ENCODE measurements at regions not wholly inside any gene's neighbourhood (a gene's known extent, or its start where the extent isn't known, plus 50 kb on each side); places are given as distances from the start of the nearest gene placed in this dataset.

GRCh38 chr12:115712676-115713075, 564.8 kb downstream of the MED13L start:
- no peak overlapping the region for H3K4me3 ChIP-seq (ENCODE audit: low read depth, low read length)

DNA sequence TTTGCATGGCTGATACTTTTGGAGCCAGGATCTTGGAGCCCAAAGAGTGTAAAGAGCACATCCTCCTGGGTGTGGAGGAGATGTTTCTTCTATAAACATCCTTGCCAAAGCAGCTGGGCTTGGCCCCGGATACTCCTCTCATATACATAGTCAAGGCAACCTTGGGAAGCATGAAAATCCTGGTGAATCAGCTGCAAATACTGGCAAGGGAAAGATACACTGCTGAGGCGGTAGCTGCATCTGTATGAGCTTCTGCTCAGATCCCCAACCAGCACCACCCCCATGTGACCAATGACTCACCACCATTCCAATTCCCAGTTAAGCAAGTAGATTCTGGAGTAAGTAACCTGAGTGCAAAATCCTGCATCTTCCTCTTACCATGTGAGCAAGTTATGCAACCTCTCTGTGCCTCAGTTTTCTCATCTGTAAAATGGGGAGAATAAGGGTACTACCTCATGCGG, 567.4 kb downstream of the MED13L start:
- no peak overlapping the region for H3K4me3 ChIP-seq (ENCODE audit: low read depth, low read length)

DNA sequence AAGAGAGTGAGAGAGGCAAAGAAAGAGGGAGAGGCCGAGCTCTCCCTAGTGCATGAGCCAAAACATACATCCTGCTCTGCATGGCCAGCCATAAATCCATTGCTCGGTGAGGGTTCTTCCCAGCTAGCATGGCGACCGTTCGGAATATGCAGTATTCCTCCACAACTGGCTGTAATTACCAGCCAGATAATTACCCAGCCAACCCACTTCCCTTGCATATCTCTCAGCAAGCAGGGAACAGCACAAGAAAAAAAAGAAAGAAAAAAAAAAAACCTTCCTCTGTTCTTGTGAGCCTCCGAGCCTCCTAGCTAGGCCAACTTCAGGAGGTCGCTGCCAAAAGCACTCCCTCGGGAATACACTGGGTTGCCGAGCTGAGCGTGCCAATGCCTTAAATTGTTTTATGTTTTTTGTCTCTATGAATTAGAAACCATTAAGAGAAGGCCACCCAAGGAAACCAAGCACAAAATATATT, 567.9 kb downstream of the MED13L start:
- H3K4me3 ChIP-seq (ENCODE audit: low read depth, low read length) = no peak overlapping the region

- H3K4me3 ChIP-seq (ENCODE audit: low read depth, low read length) = no peak overlapping the region
Measured at GRCh38 chr12:115708801-115709200, 568.7 kb downstream of the MED13L start.

DNA sequence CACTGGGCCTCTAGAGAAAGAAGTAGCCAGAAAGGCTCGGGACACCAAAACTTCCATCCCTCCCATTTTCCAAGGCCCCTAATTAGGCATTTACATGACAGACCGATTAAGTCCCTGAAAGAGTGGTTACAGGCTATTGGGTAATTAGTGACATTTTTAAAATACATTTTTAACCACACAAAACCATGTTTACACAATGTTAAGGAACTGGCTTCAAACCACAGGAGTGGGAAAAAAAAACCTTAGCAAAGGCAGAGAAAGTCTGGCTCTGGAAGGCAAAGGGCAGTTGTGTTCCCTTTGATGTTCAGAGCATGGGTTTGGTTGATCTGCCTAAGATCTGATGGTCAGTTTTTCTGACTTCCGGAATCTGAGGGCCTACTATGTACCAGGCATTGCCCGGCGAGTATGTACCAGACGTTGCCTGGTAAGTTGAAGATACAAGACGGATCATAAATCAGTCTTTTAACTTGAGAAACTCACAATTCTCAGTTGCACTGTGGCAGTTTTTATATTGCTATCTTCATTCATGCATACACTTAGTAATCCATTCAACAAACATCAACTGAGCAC, 576.5 kb downstream of the MED13L start:
- no peak overlapping the region for H3K4me3 ChIP-seq (ENCODE audit: low read depth, low read length)

DNA sequence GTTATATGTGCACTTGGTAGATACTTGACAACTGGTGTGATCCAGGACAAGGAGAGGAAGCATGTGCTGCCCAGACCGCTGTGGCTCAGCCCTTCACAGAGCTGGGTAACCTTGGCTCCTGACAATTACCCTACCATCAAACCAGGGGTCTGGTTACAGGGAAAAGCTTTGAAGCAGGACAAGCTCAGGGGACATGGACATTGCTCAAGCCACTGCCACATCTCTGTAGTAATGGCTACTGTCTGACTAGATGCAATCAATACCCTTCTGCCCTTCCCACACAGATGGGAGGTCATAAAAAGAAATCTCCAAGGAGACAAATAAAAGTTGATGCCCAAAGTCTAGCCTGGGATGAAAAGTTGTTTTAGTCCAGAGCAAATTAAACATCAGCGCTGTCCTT, 577.4 kb downstream of the MED13L start:
- H3K4me3 ChIP-seq (ENCODE audit: low read depth, low read length) = no peak overlapping the region

DNA sequence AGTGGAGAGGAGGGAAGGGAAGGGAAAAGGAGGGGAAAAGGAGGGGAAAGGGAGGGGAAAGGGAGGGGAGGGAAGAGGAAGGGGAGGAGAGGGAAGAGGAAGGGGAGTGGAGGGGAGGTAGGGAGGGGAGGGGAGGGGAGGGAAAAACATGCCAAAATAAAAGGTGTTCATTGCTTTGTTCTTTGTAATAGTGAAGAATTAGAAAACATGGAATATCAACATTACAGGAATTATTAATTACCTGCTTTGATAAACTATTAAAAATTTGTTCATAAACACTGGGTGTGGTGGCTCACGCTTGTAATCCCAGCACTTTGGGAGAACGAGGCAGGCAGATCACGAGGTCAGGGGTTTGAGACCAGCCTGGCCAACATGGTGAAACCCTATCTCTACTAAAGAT, 579.2 kb downstream of the MED13L start:
- no peak overlapping the region for H3K4me3 ChIP-seq (ENCODE audit: low read depth, low read length)

GRCh38 chr12:115697340-115697739, 580.2 kb downstream of the MED13L start:
- no peak overlapping the region for H3K4me3 ChIP-seq (ENCODE audit: low read depth, low read length)

GRCh38 chr12:115694564-115694963, 582.9 kb downstream of the MED13L start:
- no peak overlapping the region for H3K4me3 ChIP-seq (ENCODE audit: low read depth, low read length)

- no peak overlapping the region for H3K4me3 ChIP-seq (ENCODE audit: low read depth, low read length)
Measured at GRCh38 chr12:115693970-115694369, 583.5 kb downstream of the MED13L start.

- H3K4me3 ChIP-seq (ENCODE audit: low read depth, low read length) = no peak overlapping the region
Measured at GRCh38 chr12:115691123-115691522, 586.4 kb downstream of the MED13L start.

- no peak overlapping the region for H3K4me3 ChIP-seq (ENCODE audit: low read depth, low read length)
Measured at GRCh38 chr12:115687094-115687493, 590.4 kb downstream of the MED13L start.

DNA sequence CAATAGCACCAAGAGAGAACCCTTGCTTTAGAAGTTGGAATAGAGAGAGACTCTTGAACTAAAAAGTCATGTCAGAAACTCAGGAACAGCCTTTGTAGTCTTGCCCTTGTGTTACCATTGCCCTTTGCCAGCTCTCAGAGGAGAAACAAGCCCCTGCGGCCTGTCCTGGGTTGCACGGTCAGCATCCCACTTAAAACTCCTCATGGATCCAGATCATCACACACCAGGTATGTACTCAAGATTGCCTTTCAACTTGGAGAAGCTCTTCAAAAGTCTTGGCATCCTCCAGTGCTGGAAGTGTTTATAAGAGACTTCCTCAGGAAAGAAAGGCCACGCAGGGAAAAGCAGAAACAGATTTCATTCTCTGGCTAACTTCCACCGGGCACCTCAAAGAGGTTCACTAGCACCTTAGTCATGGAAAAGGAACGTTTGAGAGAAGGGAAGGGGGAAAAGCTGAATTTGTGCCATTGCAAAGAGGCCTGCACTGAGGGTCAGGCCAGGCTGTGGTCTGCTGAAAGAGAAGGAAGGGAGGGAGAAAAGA, 594.2 kb downstream of the MED13L start:
- H3K4me3 ChIP-seq (ENCODE audit: low read depth, low read length) = no peak overlapping the region

GRCh38 chr12:115680967-115681366, 596.5 kb downstream of the MED13L start:
- no peak overlapping the region for H3K4me3 ChIP-seq (ENCODE audit: low read depth, low read length)

- H3K4me3 ChIP-seq (ENCODE audit: low read depth, low read length) = no peak overlapping the region
Measured at GRCh38 chr12:115672506-115673080, 604.9 kb downstream of the MED13L start.

- no peak overlapping the region for H3K4me3 ChIP-seq (ENCODE audit: low read depth, low read length)
Measured at GRCh38 chr12:115672086-115672485, 605.4 kb downstream of the MED13L start.

DNA sequence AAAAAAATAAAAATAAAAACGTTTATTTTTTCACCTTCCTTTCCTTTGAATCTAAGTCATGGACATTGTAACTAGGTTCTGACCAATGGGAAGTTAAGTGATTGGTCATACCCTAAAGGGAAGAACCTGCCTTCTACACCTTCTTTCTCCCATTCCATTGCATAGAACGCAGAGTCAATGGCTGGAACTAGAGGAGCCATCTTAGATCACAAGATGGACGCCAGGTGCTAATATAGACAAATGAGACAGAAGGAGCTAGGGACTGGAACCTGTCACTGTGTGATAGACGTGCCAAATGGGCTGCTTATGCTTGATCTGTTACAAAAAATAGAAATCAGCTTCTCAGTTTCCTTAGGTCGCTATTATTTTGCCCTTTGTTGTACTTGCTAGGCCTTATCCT, 606.6 kb downstream of the MED13L start:
- no peak overlapping the region for H3K4me3 ChIP-seq (ENCODE audit: low read depth, low read length)

- H3K4me3 ChIP-seq (ENCODE audit: low read depth, low read length) = no peak overlapping the region
Measured at GRCh38 chr12:115667116-115667515, 610.4 kb downstream of the MED13L start.

DNA sequence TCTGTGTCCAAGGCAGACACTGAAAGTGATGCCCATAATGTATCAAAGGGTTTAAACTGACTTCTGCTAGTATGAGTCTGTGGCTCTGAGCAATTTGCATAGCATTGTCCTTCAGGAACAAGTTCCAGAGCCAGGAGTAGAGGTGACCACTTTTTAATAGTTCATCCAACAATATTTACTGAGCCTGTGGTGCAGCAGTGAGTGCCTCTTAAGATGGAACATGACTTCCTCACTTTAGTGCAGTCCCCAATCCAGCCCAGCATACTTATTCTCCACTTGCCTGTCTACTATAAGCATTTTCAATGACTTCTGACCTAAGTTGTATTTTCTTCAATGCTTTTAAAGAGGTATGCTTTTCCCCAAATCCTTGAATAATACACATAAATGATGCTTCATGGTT, 611.3 kb downstream of the MED13L start:
- H3K4me3 ChIP-seq (ENCODE audit: low read depth, low read length) = no peak overlapping the region

DNA sequence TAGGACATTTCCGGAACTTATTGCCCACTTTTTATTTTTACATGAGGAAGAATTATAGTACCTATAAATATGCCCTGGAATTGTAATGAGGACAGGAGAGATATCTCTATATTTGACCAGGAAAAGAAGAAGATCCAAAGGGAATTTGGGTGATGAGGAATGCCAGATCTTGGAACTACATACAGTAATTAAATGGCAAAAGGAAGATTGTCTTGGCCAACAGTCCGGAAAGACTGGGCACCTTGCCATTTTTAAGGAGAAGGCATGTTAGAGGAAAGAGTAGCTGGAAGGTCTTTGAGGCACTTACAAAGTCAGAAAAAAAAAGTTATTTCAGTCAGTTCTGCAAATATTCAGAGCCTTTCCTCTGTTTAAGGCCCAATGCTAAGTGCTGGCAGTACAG, 616.4 kb downstream of the MED13L start:
- H3K4me3 ChIP-seq (ENCODE audit: low read depth, low read length) = no peak overlapping the region

DNA sequence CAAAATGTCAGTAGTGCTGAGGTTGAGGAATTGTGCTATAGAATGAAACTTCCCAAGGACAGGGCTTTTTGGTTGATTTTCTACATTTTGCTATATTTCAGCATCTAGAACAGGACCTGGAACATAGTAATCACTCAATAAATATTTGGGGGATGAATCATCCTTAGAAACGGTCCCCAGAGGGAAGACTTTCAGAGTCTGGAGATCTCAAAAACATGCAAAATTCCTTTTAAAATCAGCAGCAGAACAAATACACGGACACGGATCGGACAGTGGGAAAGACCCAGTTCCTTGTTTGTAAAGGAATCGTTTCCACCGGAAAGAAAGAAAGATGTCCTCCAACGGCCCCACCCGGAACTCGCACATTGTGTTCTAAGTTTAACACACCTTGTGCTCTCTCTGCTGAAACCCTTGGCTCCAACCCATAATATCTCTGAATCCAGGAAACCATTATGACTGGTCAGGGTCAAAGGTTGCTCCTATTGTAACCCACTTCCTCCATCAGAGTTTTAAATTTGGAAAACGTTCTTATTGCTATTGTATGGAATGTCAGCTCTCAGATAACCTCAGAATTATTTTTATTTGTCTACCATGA, 617.2 kb downstream of the MED13L start:
- no peak overlapping the region for H3K4me3 ChIP-seq (ENCODE audit: low read depth, low read length)

- H3K4me3 ChIP-seq (ENCODE audit: low read depth, low read length) = no peak overlapping the region
Measured at GRCh38 chr12:115659422-115659821, 618.1 kb downstream of the MED13L start.
